ENCODE measurements at regions not wholly inside any gene's neighbourhood (a gene's known extent, or its start where the extent isn't known, plus 50 kb on each side); places are given as distances from the start of the nearest gene placed in this dataset.

DNA sequence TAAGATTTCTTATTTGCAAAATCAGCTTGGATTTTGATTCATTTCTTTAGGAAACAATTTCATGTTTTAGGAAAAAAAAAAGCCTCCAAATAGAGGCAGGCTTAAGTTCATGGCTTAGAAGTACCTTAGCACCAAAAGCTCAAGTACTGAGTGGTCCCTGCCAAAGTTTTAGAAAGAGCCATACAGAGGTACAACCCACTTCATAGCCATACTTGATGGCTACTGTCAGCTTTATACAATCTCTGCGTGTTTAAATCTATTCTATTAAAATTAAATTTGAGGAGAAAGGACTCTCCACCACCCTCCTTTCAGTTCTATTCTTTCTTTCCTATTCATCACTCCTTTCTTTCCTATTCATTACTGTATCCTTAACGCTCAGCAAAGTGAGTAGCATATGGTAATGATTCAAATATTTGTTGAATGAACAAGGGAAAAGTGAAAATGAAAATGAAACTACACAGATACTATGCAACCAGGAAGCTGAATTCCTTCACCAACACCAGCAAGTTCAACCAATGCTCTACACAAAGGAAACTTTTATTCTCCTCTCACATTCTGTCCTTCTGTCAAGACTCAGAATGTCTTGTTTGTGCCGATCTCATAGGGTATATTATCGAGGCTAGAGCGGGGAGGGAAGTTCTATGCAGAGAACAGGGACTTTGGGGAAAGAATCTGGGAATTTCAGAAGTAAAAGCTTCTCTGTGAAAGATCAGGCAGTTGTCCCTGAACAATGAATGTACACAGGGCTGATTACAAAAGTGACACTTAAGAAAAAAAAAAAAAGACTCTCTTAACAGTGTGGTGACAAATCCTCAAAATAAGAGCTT is 138.6 kb upstream of the SPEF2 start:
- peak; percentile 78 for DNase-seq (ENCODE audit: low read depth)

DNA sequence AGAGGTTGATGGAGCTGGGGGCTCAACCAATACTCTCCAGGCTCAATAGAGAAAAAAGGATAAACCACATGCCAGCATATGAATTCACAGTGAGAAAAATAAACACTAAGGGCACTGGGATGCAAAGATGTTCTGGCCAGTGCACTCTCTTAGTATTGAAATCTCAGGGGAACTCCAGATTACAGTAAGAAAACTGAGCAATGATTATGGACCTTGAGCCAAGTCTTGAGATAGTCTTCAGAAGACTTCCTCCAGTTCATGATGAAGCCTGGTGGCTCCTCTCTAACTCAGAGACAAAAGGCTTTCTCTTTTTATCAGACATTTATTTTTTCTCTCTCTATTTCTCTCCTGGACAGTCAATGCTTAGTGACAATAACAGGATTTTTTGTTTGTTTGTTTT is 139.8 kb upstream of the SPEF2 start:
- no peak for DNase-seq (ENCODE audit: low read depth)

DNA sequence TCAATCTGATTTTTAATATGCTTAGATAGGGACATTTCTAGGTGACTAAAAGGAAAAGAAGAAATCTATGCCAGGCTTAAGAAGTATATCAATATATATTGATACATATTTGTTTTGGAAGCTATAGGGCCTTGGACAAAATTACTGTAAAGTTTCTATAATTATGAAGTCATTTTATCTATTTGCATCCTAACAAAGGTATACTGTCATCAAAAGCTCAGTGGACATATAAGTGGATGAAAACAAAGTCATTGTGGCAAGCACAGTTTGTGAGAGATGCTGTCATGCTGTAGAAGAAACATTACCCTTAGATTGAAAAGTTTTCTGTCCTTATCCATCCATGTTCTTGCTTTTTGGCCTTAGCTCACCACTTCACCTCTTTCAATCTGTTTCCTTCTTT is 140.3 kb upstream of the SPEF2 start:
- no peak for DNase-seq (ENCODE audit: low read depth)

DNA sequence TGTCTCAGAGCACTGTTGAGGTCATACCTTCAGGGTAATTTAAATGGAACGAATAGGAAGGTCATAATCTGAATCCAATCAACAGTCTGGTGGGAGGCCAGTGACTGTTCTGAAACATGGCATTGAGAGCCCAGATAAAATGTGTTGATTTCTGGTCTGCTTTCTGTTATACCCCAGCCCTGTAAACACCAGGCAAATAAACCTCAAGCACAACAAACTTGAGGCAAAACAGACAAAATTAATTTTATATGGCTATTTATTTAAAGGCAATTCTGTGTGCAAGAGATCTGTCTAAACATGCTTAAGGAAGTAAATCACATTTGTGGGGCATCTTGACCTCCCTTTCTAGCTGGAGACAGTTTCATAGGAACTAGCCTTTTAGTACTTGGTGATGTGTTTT is 140.9 kb upstream of the SPEF2 start:
- DNase-seq (ENCODE audit: low read depth): no peak

DNA sequence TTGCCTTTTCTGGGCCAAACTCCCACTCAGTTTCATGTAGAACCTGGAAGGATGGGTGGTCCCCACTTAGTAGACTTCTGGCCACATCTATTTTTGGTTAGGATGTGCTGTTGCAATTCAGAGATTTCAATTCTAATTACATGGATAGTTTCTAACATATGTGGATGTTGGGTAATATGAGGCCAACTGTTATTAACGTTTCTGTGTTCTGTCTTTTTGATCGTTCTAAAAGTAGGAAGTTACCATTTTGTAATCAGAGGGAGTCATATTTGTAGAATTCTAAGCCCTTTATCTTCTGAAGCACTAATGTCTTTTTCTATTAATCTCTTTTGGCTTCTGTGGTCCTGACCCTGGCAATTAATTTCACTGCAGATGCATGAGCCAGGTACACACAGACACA is 141.6 kb upstream of the SPEF2 start:
- no peak for DNase-seq (ENCODE audit: low read depth)

DNA sequence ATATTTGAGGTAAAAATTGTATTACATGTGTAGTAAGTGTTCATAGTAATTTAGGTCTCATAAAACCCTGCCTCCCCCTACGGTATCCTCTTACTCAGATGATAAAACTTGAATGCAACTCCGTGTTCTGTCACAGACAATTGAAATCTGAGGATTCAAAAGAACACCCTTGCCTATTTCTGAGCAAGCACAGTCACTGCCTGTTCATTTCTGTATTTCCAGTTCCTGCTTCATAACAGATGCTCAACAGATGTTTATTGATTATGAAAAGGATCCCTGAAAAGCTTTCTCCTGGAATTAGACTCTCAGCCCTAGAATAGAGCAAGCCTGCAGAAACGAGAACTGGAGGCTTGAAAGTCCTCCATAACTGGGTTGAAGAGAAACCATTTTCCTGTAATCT is 144.1 kb upstream of the SPEF2 start:
- DNase-seq (ENCODE audit: low read depth): no peak

DNA sequence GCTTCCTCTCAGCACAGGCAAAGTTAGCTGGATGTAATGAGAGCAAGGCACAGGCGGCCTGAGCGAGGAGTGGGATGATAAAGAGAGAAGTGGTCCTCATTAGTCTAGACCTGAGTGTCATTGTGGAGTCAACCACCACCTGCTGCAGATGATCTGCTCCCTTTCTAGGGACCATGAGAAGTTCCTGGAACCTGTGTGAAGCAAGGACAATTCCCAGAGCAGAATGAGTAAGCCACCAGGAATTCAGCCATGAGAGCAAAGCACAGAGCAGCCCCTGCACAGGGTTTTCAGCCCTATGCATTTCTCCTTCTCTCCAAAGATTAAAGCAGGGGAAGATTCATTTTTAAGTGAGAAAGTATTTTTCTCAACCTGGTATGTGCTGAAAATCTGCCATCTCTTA is 146.8 kb upstream of the SPEF2 start:
- peak; percentile 61 for DNase-seq (ENCODE audit: low read depth)

DNA sequence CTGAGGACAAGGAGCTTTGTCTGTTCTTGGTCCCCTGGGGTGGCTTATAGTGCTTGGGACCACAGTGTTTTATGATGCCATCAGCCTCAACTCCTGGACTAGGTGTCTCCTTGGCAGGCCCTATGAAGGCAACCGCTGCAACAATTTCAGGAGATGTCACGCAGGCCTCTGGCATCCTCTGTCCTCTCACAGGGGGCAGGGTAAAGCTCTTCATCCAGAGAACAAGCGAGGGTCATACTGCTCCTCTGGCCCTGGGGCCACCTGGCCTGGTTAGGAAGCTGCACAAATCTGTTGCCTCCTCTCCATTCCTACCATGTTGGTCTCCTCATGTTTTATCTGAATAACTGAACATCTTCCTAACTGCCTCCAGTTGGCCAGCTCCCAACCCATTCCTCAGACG is 148.9 kb upstream of the SPEF2 start:
- no peak for DNase-seq (ENCODE audit: low read depth)

DNA sequence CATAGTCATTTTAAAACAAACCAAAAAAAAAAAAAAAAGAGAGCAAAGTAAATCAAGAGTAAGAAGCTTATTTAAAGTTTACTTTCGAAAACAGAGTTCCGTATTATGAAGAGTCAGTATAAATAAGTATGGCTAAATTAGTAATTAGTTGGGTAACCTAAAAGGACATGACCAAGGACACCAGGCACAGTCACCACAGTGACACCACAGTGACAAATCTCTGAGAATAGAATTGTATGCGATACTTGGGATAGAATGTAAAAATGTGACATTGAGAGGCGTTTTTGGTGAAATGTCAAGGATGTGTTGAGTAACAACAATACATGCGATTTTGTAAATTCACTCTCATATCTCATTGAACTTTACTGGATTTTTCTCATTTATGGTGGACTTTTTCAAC is 150.9 kb upstream of the SPEF2 start:
- no peak for DNase-seq (ENCODE audit: low read depth)

DNA sequence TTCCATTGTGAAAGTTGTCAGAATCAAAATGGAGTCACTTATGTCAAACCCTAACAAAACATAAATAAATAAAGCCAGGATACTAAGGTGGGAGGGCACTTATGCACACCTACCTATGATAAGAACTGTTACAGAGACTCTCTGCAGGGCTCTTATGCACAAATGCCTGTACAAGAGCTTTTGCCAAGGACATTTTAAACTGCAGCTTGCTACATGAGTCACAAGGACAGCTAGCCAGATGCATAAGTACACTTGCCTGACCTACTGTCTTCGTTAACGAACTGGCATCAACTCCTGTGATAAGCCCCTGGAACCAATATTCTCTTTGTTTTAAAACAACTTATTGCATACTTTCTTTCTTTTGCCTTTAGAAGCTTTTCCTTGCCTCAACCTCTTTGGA is 152.9 kb upstream of the SPEF2 start:
- DNase-seq (ENCODE audit: low read depth): no peak

DNA sequence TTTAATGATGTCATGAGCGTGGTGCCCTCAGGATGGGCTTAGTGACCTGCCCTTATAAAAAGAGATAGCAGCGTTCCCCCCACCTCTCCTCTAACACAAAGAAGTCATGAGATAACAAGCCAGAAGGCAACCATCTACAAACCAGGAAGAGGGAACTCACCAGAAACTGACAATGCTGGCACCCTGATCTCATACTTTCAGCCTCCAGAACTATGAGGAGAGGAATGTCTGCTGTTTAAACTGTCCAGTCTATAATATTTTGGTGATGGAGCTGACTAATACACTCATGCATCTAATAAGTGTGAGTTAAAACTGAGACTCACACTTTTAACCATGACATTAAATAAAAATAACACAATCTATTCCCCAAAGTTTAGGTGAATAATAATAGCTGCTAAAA is 156.1 kb upstream of the SPEF2 start:
- no peak for DNase-seq (ENCODE audit: low read depth)

DNA sequence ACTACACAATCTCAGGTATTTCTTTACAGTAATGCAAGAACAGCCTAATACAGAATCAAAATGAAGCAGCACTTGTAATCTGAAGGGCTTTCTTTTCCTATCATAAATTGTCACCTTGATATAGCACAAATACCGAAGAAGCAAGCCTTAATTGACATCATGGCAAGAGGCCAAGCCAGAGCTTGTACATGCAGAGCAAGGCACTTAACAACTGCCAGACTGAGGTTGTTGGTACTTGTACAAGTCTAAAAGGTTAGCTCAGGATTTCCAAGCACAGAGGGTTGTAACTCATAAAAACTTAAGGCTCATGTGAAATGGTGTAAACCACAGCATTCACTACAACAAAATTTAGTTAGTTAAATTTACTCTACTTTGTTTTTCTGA is 158.8 kb upstream of the SPEF2 start:
- DNase-seq (ENCODE audit: low read depth): peak; percentile 43

DNA sequence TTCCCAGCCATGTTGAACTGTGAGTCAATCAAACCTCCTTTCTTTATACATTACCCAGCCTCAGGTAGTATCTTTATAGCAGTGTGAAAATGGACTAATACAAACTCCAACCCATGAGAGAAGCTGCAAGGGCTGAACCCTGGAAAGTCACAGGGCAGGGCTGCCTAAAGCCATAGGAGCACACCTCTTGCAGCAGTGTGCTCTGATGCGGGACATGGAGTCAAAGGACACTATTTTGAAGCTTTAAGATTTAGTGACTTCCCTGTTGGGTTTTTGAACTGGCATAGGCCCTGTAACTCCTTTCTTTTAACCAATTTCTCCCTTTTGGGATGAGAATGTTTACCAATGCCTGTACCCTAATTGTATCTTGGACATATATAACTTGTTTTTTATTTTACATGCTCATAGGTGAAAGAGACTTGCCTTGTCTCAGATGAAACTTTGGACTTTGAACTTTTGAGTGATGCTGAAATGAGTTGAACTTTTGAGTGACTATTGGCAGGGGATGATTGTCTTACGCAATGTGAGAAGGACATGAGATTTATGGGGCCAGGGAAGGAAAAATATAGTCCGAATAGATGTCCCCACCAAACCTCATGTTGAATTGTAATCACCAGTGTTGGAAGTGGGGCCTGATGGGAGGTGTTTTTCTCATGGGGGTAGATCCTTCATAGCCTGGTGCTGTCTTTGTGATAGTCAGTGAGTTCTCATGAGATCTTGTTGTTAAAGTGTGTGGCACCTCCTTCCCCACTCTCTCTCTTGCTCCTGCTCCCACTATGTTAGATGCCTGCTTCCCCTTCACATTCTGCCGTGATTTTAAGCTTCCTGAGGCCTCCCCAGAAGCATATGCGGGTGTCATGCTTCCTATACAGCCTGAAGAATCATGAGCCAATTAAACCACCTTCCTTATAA is 159.5 kb upstream of the SPEF2 start:
- no peak for DNase-seq (ENCODE audit: low read depth)

DNA sequence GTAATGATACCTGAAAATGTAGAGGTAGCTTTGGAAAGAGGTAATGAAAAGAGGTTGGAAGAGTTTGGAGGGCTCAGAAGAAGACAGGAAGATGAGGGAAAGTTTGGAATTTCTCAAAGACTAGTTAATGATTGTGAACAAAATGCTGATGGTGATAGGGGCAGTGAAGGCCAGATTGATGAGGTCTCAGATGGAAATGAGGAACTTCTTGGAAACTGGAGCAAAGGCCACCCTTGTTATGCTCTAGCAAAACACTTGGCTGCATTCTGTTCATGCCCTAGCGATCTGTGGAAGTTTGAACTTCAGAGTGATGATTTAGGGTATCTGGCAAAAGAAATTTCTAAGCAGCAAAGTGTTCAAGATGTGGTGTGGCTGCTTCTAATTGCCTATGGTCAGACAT is 161.2 kb upstream of the SPEF2 start:
- DNase-seq (ENCODE audit: low read depth): no peak

DNA sequence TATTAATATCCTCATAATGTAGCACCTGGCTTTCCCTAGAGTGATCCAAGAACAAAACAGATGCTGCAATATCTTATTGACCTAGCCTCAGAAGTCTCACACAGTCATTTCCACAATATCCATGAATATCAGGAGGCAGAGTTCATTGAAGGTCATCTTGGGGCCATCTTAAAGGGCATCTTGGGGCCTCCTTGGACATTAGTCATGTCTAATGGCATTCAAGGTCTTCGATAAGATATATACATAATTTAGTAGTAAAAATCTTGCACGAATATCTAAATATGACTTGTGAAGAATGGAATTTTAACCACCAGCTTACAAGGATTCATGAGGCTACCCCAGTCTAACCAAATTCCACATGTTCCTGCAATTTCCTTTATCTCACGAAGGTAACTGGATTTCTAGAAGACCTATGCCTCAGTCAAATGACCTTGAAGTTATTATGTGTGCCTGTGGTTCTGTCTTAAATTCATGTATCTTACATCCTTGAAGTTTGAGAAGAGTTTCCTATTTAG is 163.6 kb upstream of the SPEF2 start:
- DNase-seq (ENCODE audit: low read depth): peak; percentile 52

DNA sequence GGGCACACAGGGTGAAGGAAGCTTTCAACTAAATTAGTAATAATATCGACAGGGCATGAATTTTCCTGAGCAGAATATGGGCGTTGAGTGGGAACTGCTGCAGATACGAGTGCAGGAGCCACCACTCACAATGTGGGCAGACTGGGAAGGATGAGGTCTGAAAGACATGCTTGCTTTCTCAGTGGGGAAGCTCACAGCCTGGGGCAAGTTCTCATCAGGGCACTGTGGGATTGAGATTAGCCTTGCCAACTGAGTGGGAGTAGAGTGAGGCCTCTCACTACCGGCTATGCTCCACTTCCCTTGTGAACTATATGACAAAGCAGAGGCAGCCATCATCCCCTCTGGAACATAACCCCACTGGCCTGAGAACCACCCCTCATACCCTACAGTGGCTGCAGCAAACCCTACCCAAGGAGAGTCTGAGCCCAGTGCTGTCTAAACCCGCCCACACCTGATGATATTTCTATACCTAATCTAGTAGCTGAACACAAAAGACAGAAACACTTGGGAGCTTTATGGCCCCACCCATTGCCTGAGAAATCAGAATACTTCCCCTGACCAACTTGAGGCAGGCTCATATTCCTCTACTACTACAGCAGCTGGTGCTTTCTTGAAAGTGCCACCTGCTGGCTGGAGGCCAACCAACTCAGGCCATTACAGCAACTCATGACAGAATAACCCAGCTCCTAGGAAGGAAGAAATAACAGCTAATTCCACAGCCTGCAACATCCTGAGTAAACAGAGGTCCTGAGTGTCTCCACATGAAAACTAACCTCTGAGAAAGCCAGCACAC is 173.7 kb upstream of the SPEF2 start:
- peak; percentile 22 for DNase-seq (ENCODE audit: low read depth)

DNA sequence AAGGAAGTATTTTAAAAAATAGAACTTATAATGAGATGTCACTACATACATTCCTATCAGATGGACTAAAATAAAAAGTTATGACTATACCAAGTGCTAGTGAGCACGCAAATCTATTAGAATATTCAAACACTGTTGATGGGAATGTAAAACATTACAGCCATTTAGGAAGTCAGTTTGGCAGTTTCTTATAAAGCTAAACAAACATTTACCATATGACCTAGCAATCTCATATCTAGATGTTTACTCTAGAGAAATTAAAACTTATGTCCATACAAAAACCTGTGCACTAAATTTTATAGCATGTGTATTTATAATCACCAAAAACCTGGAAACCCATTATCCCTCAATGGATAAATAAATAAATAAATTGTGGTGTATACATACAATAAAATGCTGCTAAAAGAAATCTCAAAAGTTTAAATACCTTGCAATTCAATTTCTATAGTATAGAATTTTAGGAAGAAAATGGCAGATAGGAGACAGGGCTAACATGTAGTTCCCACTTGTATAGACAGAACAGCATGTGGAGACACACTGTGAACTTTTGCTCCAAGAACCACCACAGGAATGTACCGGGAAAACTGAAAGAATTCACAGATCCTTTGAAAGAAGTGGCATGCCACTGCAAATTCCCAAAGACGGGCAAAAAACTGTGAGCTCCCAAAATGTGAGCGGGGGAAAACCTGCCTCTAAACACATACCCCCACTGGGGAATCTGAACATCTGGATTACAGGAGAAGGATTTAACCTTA is 174.6 kb upstream of the SPEF2 start:
- peak; percentile 30 for DNase-seq (ENCODE audit: low read depth)

DNA sequence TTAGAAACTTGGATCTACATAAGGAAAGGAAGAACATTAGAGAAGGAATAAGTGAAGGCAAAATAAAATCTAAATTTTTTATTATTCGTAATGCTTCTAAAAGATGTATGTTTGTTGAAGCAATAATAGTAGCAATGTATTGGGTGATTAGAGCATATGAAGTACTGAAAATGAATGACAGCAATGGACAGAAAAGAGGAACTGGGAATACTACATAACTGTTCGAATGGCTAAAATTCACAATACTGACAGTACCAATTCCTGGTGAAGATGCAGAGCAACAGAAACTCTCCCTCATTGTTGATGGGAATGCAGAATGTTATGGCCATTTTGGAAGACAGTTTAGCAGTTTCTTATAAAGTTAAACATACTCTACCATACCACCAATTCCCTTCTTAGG is 177.3 kb upstream of the SPEF2 start:
- DNase-seq (ENCODE audit: low read depth): no peak

DNA sequence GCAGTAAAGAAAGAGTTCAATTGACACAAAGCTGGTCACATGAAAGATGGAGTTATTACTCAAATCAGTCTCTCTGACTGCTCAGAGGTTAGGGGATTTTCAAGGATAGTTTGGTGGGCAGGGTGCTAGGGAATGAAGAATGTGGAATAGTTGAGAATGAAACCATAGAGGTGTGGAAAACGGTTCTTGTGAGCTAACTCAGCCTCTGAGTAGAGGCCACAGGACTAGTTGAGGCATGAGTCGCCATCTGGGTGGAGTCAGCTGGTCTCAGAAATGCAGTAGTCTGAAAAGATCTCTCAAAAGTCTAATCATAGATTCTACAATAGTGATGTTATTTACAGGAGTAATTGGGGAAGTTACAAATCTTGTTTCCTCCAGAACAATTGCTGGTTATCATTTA is 178.9 kb upstream of the SPEF2 start:
- no peak for DNase-seq (ENCODE audit: low read depth)

DNA sequence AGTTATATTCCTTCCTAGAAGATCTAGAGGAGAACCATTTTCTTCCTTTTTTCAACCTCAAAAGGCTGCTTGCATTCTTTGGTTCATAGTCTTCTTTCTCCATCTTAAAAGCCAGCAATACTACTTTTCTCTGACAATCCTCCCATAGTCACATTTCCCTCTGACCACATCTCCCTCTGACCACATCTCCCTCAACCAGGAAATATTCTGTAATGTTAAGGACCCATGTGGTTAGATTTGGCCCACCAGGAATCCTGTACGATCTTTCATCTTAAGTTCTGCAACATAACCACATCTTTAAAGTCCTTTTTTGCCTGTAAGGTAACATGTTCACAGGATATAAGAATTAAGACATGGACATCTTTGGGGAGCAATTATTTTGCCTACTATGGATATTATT is 179.4 kb upstream of the SPEF2 start:
- DNase-seq (ENCODE audit: low read depth): peak; percentile 15

DNA sequence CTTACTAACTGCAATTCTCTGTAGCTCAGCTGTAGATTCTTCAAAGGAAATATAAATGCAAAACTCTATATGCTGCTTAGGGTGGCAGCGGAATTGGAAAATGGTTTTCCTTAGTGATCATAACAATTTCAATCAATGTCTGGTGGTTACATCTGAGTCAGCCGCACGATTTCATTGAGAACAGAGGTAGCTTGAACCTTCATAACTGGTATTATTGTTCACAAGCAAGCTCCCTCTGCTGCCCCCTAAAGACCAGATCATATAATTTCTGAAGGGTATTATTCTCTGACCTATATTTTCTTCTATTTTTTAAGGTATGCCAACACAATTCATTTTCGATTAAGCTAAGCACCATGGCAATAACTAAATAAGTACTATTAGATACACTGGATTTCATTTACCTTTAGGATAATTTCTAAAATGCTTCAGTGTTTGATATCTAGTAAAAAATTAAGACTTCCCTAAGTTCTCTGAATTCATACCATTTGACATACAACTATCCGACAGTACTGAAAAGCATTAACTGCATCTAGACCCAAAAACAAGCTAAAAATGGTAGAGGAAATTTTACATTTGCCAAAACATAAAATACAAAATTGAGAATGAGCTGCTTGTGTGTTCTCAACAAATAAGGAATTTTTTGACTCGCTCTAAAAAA is 181.1 kb upstream of the SPEF2 start:
- peak; percentile 65 for DNase-seq (ENCODE audit: low read depth)

All from M059J (cell line).